GM21526 (cell line): ENCODE measurements at regions not wholly inside any gene's neighbourhood (a gene's known extent, or its start where the extent isn't known, plus 50 kb on each side); places are given as distances from the start of the nearest gene placed in this dataset.
"Not testable (repeated sequence)": the region's sequence is repeated elsewhere in the genome, so short reads cannot be mapped to it uniquely, and the experiment has no call there.

Experiments
- ATAC-seq: cut with Tn5 transposase; IDR thresholded peaks from one replicate; pipeline ENCODE4 v1.9.1; 2021; ENCODE audit warnings: moderate library complexity; ENCODE audit not compliant: unreplicated experiment, low FRiP score

- no peak for ATAC-seq
Observed at GRCh38 chr4:31667686-31668085, 947.5 kb downstream of the PCDH7 start.

- ATAC-seq: no peak
Observed at GRCh38 chr4:31674313-31674947, 954.3 kb downstream of the PCDH7 start.

- ATAC-seq: no peak
Observed at GRCh38 chr4:31678356-31678755, 958.2 kb downstream of the PCDH7 start.

GRCh38 chr4:31682796-31683195 is 962.6 kb downstream of the PCDH7 start:
- ATAC-seq: no peak

DNA sequence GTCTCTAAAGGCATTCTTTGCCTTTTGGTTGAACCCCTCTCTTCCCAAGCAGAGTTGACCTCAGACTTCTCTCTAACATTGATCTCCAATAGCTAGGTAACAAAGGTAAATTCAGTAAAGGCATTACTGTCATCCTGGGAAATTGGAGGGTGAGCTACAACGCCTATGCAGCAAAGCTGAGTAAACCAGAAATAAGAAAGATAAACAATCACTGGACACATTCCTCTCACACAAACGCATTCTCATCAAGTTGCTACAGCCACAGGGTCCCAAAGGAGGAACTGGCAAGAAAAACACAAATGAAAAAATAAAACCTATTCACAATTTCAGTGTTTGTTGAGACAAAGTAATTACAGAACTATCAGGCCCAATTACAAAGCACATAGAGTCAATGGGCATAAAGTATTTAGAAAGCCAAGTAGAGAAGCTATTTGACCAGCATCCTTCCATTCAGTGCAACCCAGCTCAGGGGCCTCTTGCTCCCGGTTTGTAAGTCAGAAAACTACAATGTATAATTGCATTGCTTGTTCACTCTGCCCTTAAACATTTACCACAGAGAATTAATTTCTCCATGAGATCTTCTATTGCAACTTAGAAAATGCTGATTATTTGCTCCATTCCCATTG is 967.7 kb downstream of the PCDH7 start:
- ATAC-seq: no peak

DNA sequence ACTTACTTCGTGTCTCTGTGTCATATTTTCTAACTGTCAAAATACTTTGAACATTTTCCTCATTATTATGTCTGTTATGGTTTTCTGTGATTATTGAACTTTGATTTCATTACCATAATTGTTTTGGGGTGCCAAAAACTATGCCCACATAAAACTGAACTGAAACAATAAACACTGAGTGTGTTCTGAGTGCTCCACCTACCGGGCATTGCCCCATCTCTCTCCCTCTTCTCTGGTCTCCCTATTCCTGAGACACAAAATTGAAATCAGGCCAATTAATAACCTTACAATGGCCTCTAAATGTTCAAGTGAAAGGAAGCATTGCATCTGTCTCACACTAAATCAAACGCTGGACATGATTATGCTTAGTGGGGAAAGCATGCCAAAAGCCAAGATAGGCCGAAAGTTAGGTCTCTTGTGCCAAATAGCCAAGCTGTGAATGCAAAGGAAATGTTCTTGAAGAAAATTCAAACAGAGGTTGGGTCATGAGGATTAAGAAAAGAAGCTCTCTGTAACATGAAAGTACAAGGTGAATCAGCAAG is 972.3 kb downstream of the PCDH7 start:
- ATAC-seq: no peak

GRCh38 chr4:31701256-31701655 is 981.1 kb downstream of the PCDH7 start:
- no peak for ATAC-seq

DNA sequence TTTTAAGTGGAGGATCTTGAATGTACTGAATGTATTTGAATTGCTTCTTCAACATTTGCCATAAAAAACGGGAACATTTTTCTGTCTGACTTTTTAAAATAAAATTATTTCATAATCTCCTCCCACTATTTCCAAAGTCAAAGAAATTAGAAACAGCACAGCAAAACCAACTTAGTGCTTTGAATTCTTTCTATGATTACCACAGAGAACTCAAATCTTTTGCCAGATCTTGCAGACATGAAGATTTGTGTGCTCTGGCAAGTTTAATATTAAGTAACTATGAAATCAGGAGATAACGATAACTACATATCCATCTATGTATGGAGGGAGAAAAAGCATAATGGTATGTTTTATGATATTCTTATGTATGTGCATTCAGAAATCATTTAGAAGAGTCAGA is 982.2 kb downstream of the PCDH7 start:
- ATAC-seq: no peak

- no peak for ATAC-seq
Observed at GRCh38 chr4:31714238-31714637, 994.1 kb downstream of the PCDH7 start.

- ATAC-seq: no peak
Observed at GRCh38 chr4:31715302-31715701, 995.1 kb downstream of the PCDH7 start.

GRCh38 chr4:31727030-31727429 is 1006.9 kb downstream of the PCDH7 start:
- ATAC-seq: no peak

GRCh38 chr4:31735004-31735403 is 1014.8 kb downstream of the PCDH7 start:
- ATAC-seq: no peak

DNA sequence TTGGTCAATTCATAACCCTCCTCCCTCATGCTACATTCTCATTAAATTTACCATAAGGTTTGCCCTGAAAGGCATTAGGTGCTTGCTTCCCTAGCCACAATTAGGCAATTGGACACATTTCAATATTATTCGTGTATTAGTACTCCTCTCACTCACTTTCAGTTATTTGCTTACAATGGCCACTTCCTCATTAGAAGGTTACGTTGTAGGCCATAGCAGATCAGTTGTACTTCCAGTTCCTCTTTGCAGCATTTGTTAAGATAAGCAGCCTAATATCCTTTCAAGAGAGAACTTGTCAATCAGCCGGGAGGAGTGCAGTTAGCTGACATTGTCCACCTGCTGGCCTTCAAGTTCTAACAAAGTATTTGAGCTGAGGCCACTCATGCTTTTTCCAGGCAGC is 1017.2 kb downstream of the PCDH7 start:
- no peak for ATAC-seq

DNA sequence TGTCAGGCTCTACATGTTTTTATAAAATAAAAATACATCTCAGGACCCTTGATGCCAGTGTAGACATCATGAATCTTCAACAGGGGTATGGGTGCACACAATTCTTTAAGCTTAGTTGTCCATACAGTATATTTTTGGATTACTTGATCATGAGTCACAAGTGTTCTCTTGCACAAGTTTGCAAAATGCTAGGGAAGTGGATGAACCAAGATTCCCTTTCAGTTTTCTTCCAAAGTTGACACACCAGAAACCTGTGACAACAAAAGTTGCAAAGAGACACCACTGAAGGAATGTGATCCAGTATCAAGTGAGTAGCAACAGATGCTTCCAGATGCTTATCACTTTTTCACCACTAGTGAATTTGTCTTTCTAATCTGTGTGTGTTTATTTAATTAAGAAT is 1021.2 kb downstream of the PCDH7 start:
- ATAC-seq: no peak

DNA sequence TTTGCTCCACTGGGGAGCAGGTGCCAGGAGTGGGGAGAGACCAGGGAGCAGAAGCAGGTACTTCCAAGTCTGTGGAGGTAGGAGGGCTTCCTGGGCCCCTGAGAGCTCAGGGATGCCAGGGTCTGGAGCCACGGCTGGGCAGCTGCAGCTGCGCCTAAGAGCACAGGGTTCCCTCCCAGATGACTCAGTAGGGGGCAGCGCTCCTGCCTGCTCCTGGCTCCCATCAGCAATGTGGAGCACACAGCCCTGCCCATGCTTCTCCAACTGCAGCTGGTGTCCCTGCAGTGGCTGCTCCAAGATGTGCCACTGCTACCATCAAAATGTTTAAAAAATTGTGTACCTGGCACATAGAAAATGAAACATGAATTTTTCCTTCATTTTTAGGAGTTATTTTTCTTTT is 1028.2 kb downstream of the PCDH7 start:
- no peak for ATAC-seq

GRCh38 chr4:31750581-31750980 is 1030.4 kb downstream of the PCDH7 start:
- ATAC-seq: not testable (repeated sequence)

- ATAC-seq: no peak
Observed at GRCh38 chr4:31755751-31756150, 1035.6 kb downstream of the PCDH7 start.

DNA sequence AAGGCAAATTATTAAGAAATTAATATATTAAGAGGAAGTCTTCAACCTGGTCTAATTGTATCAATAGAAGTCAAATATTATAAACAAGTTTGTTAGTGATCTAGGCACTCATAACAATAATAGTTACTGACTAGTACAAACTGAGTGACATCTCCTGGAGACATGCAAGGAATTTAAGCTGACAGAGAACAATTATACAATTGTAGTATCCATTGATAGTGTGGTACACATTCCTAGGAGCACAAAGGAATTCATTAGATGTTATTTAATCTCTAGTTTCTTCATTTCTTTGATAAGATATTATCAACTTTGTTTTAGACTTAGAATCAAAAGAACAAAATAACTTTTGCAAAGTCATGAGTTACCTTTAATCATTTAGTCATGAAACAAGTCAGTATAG is 1048.6 kb downstream of the PCDH7 start:
- ATAC-seq: no peak

GRCh38 chr4:31783311-31783710 is 1063.1 kb downstream of the PCDH7 start:
- no peak for ATAC-seq

DNA sequence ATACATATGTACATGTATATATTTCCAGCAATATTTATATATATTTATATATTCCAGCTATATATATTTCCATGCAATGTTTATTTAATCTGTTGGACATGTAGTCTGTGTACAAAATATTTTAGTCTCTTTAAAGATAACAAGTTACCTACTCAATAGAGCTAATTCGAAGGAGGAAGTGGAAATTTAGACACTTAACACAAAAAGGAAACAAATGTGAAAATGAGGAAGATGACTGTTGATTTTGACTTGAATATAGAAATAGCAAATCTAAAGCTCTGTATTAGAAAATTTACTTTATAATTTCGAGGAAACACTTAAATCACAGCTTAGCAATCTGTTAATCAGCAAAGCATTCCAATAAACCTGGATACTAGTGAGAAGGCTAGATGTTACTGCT is 1064.4 kb downstream of the PCDH7 start:
- ATAC-seq: no peak

- no peak for ATAC-seq
Observed at GRCh38 chr4:31787701-31788100, 1067.5 kb downstream of the PCDH7 start.

- ATAC-seq: no peak
Observed at GRCh38 chr4:31788676-31789075, 1068.5 kb downstream of the PCDH7 start.
